ENCODE measurements at regions not wholly inside any gene's neighbourhood (a gene's known extent, or its start where the extent isn't known, plus 50 kb on each side); places are given as distances from the start of the nearest gene placed in this dataset.
"Not testable (repeated sequence)": the region's sequence is repeated elsewhere in the genome, so short reads cannot be mapped to it uniquely, and the experiment has no call there.

GRCh38 chr2:109675666-109676345 is 61.6 kb downstream of the SOWAHC start:
- no peaks in the 10 kb centered on the region for H4K20me1 ChIP-seq (ENCODE audit: insufficient read depth, low read length)
- no peaks in the 10 kb centered on the region for H3K9me3 ChIP-seq (replicated peaks; ENCODE audit: insufficient read depth, low read length)
- H3K4me2 ChIP-seq (ENCODE audit: low read depth, low read length) = no peak overlapping the region
- no peaks in the 10 kb centered on the region for H3K27me3 ChIP-seq (replicated peaks; ENCODE audit: insufficient read depth, low read length)
- H3K79me2 ChIP-seq (ENCODE audit: low read length) = no peaks in the 10 kb centered on the region
- no peaks in the 10 kb centered on the region for H3K9me2 ChIP-seq (replicated peaks; ENCODE audit: insufficient read depth, low read length)
- no peak overlapping the region for H3K4me3 ChIP-seq (ENCODE audit: low read length)
- H3K27ac ChIP-seq (ENCODE audit: low read length) = no peak overlapping the region
- TF ChIP-seq EZH2phosphoT487 (IDR thresholded peaks at IDR 0.05; ENCODE audit: low read length) (no peak), CTCF (IDR thresholded peaks at IDR 0.05; ENCODE audit: low read length) (no peak), EZH2 (optimal IDR thresholded peaks at IDR 0.05; ENCODE audit: low read depth, low read length) (no peak)
- no peaks in the 10 kb centered on the region for H3F3A ChIP-seq (ENCODE audit: insufficient read depth, low read length)
- no peak overlapping the region for H2AFZ ChIP-seq (ENCODE audit: low read length)
- no peaks in the 10 kb centered on the region for H3K36me3 ChIP-seq (replicated peaks; ENCODE audit: insufficient read depth, low read length)
- H3K4me1 ChIP-seq (ENCODE audit: low read length) = no peaks in the 10 kb centered on the region
- DNase-seq = no peak
- H3K9ac ChIP-seq (ENCODE audit: low read length) = no peak overlapping the region

GRCh38 chr2:109676346-109676902 is 62.3 kb downstream of the SOWAHC start:
- H3K9me2 ChIP-seq (replicated peaks; ENCODE audit: insufficient read depth, low read length) = no peaks in the 10 kb centered on the region
- no peak overlapping the region for H3K4me3 ChIP-seq (ENCODE audit: low read length)
- no peak for DNase-seq
- H3F3A ChIP-seq (ENCODE audit: insufficient read depth, low read length) = no peaks in the 10 kb centered on the region
- no peaks in the 10 kb centered on the region for H3K4me1 ChIP-seq (ENCODE audit: low read length)
- H3K27ac ChIP-seq (ENCODE audit: low read length) = no peak overlapping the region
- no peak overlapping the region for H2AFZ ChIP-seq (ENCODE audit: low read length)
- H3K4me2 ChIP-seq (ENCODE audit: low read depth, low read length) = no peak overlapping the region
- H3K9ac ChIP-seq (ENCODE audit: low read length) = no peak overlapping the region
- H3K9me3 ChIP-seq (replicated peaks; ENCODE audit: insufficient read depth, low read length) = no peaks in the 10 kb centered on the region
- no peaks in the 10 kb centered on the region for H4K20me1 ChIP-seq (ENCODE audit: insufficient read depth, low read length)
- no peaks in the 10 kb centered on the region for H3K36me3 ChIP-seq (replicated peaks; ENCODE audit: insufficient read depth, low read length)
- H3K79me2 ChIP-seq (ENCODE audit: low read length) = no peaks in the 10 kb centered on the region
- TF ChIP-seq CTCF (IDR thresholded peaks at IDR 0.05; ENCODE audit: low read length) (no peak), EZH2 (optimal IDR thresholded peaks at IDR 0.05; ENCODE audit: low read depth, low read length) (no peak), EZH2phosphoT487 (IDR thresholded peaks at IDR 0.05; ENCODE audit: low read length) (no peak)
- H3K27me3 ChIP-seq (replicated peaks; ENCODE audit: insufficient read depth, low read length) = no peaks in the 10 kb centered on the region

- H3F3A ChIP-seq (ENCODE audit: insufficient read depth, low read length); H3K9me3 ChIP-seq (replicated peaks; ENCODE audit: insufficient read depth, low read length); H3K4me1 ChIP-seq (ENCODE audit: low read length); H3K4me3 ChIP-seq (ENCODE audit: low read length); H3K4me2 ChIP-seq (ENCODE audit: low read depth, low read length); H3K36me3 ChIP-seq (replicated peaks; ENCODE audit: insufficient read depth, low read length); H3K27me3 ChIP-seq (replicated peaks; ENCODE audit: insufficient read depth, low read length); DNase-seq; H3K9ac ChIP-seq (ENCODE audit: low read length); H2AFZ ChIP-seq (ENCODE audit: low read length); H3K9me2 ChIP-seq (replicated peaks; ENCODE audit: insufficient read depth, low read length); H3K27ac ChIP-seq (ENCODE audit: low read length); H4K20me1 ChIP-seq (ENCODE audit: insufficient read depth, low read length); H3K79me2 ChIP-seq (ENCODE audit: low read length): not testable (repeated sequence)
Observed at GRCh38 chr2:109677121-109677731, 63.1 kb downstream of the SOWAHC start.
